HG02623 (cell line): ENCODE measurements at regions not wholly inside any gene's neighbourhood (a gene's known extent, or its start where the extent isn't known, plus 50 kb on each side); places are given as distances from the start of the nearest gene placed in this dataset.

Experiments
- ATAC-seq: cut with Tn5 transposase; IDR thresholded peaks from one replicate; pipeline ENCODE4 v1.9.1; 2021; ENCODE audit warnings: moderate library complexity; ENCODE audit not compliant: unreplicated experiment

DNA sequence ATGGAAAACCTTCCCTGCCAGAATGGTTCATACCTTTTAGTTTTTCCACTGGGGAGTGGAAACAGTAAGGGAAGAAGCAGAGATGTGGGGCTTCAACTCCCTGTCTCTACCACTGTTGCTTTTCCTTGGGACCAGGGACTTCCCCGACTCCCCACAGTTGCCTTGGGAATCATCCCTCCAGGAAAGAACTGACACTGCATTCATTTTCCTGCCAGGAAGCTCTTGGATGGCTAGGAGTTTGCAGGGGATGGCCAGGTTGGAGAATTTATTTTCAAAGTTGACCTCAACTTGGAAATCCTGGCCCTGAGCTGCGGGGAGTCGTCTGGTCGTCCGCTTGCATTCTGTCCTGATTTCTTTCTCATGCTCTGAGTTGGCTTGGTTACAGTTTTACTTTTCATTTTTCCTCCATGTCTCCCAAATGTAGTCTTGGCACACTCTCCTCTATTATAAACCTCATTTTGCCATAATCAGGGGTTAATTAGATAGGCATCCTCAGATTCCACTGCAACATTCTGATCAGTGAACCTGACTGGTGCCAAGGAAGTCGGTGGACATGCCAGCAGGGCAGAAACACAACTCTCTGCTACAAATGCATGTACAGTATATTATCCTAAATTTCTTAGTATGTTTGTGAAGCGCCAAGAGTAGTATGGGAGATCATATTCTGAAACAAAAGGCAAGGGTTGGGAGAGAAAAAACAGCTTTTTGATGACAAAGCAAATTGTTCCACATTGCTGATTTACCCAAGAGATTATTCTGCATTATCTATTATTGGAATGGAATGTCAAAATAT lies 220.5 kb upstream of the XYLT1 start:
- no peak for ATAC-seq

DNA sequence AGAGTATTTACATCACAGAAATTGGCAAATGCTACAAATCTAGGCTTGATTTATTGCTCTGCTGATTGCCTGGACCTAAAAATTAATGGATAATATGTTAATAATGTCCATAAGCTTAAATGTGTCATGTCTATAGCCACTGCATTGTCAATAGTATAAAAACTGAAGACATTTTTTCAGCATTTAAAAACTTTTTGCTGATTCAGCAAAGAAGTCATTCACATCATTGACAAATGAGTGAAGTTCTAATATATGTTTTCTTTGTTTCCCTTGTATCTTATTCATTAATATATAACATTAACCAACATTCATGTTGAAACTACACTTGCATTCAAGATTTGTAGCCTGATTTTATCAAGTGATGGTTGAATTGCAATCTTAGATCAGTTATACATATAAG lies 214.7 kb upstream of the XYLT1 start:
- ATAC-seq: no peak

- no peak for ATAC-seq
Measured at GRCh38 chr16:17683281-17683680, 212.5 kb upstream of the XYLT1 start.

DNA sequence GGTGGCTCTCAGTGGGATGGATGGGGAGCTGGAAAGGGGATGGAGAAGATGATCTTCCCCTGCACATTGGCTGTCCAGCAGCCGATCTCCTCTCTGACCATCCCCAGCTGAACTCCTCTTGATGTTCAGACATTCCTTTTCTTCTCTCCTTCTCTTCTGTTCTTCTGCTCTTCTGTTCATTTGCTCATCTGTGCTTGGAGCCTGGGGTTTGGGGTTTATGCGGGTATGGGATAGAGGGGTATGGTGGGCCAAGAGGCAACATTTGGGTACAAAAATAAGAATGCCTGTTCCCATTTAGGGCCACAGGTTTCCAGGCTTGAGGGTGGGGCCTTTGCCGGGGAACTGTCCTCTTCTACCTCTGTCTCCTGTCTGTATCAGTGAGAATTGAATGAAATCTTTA lies 205.4 kb upstream of the XYLT1 start:
- no peak for ATAC-seq

DNA sequence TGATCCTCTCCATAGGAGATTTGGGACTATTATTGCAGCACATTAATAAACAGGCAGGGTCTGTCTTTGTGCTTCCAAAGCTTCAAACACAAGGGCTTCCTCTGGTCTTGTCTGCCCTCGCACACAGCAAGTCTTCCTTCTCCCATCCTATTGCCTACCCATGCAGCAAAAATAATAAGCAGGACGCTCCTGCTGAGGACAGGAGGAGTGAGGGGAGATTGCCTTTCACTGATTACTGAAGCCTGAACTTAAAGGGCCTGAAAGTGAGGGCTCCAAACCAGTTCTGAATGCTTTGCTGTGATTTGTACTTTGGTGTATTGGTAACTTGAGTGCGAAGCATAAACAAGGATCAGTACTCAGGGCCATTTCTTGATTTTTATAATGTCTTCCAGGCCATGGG lies 197.6 kb upstream of the XYLT1 start:
- no peak for ATAC-seq

DNA sequence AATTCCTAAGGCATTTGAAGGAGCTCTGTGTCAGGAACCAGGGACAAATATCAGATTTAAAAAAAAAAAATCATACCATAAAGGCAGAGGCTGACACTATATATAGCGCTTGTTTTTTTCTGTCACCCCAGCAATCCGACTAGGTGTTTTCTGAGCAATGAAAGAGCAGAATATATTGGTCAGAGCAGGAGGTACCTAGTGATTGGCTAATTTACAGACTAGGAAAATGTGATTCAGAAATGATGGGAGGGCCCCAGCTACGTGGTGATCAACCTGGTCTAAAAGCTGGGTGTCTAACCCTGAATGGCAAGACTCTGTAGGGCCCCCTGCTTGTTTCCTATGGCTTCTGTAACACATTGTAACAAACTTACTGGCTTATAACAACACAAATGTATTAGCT lies 195.5 kb upstream of the XYLT1 start:
- ATAC-seq: no peak

DNA sequence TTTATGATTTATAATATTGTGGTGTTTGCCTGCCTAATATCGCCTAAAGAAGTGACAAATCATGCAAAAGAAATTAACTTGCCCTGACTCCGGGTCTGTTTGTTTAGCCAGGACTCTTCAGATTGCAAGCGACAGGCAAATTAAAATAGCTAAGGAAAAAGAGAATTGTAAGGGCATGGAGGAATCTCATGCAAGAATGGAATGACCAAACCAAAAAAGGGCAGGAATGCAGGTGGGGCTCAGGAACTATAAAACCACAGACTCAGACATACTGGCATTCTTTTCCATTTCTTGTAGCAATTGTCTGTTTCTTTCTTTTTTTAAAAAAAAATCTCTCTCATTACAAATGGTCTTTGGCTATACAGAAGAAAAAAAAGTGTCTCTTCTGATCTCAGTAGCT lies 188.1 kb upstream of the XYLT1 start:
- no peak for ATAC-seq

DNA sequence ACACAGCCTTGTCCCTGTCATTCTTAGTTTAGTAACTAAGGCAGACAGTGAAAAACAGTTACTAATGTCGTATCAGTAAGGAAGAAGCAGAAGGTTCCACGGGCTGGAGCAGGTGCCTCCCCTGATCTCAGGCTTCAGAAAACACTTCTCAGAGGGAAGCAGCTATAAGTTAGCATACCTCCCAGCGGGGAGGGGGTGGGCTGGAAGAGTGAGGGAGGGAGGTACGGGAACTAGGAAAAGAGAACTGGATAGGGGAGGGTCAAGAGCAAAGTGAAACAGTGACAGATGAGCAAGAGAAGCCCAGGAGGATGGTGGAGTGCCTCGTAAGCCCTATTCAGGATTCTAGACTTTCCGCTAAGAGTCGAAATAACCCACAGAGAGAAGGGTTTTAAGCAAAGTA lies 186.3 kb upstream of the XYLT1 start:
- no peak for ATAC-seq

GRCh38 chr16:17654571-17654970 lies 183.8 kb upstream of the XYLT1 start:
- no peak for ATAC-seq

GRCh38 chr16:17654142-17654541 lies 183.4 kb upstream of the XYLT1 start:
- ATAC-seq: no peak

DNA sequence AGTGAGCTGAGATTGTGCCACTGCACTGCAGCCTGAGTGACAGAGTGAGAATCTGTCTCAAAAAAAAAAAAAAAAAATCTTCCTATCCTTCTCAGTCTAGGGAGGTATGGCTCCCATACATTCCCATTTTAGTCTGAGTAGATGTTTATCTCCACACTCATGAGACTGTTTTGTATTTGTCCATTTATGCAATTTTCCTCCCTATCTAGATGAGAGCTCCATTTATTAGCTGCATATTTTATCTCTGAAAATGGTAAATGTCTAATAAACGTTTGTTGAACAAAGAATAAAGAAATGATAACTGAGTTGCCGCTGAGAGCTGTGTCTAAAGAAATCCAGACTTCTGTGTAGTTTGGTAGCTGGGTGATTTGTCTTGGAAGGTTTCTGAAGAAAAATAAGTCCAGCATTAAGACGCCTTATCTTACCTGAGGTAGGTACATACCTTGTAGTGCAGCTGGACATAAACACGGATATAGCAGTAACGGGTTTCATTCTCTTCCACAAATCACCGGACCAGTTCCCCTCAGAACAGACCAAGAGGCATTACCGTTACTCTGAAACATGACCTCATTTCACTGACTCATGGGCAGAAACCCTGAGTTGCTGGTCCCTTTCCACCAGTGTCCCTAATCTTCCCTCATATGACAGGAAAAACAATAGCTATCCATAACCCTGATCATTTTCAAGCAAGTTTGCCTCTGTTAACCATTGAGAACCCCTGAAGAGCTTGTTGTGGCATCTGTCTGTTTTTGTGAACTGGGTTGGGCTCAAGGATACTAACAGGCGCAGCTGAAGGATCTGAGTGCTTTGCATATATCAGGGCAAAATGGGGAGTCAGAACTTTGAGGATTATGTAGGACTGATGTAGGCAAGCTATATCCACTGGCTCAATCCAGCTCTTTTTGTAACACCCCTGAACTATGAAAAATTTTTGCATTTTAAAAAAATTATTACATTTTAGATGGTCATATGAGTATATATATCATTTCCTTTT lies 177.4 kb upstream of the XYLT1 start:
- ATAC-seq: no peak

DNA sequence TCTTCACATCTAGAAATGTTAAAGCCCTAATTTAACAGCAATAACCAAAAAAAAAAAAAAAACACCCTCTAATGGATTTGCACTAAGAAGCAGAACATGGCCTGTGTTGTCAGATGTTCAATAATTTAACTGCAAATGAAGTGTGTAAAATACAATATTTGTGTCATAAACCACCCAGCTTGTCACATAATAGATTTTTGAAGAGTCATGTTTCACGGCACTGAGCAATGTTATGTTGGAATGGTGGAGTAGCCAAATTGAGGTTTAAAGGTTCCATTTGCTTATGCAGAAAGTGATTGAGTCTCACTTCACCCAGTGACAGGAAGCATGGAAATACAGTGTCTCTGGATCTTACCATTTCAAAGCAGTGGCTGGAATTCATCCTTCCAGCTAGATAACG lies 173.2 kb upstream of the XYLT1 start:
- no peak for ATAC-seq

- no peak for ATAC-seq
Measured at GRCh38 chr16:17641990-17642389, 171.2 kb upstream of the XYLT1 start.

GRCh38 chr16:17638134-17638533 lies 167.4 kb upstream of the XYLT1 start:
- no peak for ATAC-seq

- ATAC-seq: no peak
Measured at GRCh38 chr16:17635183-17635582, 164.4 kb upstream of the XYLT1 start.

DNA sequence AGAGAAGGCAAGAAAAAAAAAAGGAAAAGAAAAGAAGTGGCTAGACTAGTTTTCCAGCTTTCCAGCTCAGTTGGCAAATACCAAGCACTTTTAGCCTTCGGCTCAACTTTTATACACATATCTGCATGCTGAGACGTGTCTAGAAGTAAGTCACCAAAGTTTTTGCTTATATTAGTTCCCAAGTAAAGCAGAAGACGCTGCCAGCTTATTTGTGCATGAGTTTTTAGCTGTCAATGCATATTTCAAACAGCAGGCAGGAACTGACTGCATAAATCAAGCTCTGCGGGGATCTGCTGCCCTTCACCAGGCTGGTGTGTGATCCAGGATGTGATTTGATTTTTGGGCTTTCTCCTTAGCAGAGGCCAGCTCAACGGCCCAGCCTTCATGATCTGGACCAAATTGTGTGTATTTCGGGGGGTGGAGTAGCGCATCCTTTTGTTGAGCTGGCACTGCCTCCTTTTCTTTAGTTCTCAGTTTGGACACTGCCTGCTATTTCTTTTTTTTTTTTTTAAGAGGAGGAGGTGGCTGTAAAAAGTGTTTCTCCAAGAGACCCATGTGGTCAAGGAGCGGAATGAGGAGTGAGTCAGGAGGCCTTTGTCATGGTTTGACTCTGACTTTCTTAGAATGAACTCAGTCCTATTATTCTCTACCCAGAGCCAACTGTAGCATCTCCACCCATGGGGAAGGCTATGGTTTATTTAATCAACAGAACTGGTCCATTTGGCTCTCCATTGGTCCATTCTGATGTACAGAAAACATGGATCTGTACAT lies 162.6 kb upstream of the XYLT1 start:
- no peak for ATAC-seq

GRCh38 chr16:17632667-17633066 lies 161.9 kb upstream of the XYLT1 start:
- ATAC-seq: no peak

DNA sequence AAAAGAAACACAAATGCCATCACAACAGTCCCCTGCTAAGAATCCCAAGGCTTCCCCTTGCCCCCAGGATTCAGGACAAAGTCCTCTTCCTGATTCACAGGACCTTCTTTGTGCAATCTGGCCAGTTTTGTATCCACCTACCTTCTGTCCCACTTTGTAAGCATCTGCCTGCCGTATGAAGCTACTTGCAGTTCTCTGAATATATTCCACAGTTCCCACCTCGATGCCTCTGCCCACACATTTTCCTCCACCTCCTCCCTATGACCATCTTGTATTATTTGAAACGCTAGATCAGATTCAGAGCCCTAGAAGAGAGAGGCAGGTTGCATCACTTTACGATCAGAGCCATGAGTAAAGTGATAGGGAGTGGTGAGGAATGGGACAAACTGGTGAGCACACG lies 159.2 kb upstream of the XYLT1 start:
- no peak for ATAC-seq

- no peak for ATAC-seq
Measured at GRCh38 chr16:17628983-17629382, 158.2 kb upstream of the XYLT1 start.

- no peak for ATAC-seq
Measured at GRCh38 chr16:17622366-17622765, 151.6 kb upstream of the XYLT1 start.

GRCh38 chr16:17619261-17619660 lies 148.5 kb upstream of the XYLT1 start:
- ATAC-seq: no peak
